GM12891 (cell line): ENCODE measurements at regions not wholly inside any gene's neighbourhood (a gene's known extent, or its start where the extent isn't known, plus 50 kb on each side); places are given as distances from the start of the nearest gene placed in this dataset.

Experiments
- POLR2A ChIP-seq: IDR thresholded peaks from 2 replicates; pipeline ENCODE4 v1.6.1; 2011; ENCODE audit warnings: low read depth, low read length, control low read depth
- POLR2AphosphoS5 ChIP-seq: IDR thresholded peaks from 2 replicates; pipeline ENCODE4 v1.6.1; 2011; ENCODE audit warnings: low read depth, low read length, control low read depth
- TAF1 ChIP-seq: IDR thresholded peaks from 2 replicates; pipeline ENCODE4 v1.6.1; 2011; ENCODE audit warnings: low read depth, low read length, control low read depth

DNA sequence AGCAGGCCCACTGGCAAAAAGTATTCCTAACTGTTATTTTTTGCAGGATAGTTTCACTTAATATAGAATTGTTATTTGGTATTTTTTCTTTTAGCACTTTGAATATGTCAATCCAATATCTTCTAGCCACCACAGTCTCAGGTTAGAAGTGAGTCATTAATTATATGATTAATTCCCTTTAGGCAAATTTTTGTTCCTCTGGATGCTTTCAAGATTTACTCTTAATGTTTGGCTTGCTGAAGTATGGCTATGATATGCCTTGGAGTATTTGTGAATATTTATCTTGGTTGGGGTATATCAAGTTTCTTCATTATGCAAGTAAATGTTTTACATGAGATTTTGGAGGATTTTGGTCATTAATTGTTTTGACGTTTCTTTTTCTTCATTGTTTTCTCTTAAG is 152.1 kb upstream of the ALCAM start:
- TF ChIP-seq POLR2AphosphoS5 (no peak), TAF1 (no peak), POLR2A (no peak)
